GM23338 (cell line): ENCODE measurements at regions not wholly inside any gene's neighbourhood (a gene's known extent, or its start where the extent isn't known, plus 50 kb on each side); places are given as distances from the start of the nearest gene placed in this dataset.

ENCODE experiments used
- ATAC-seq: fragments of 200-7000 bp; cut with Tn5 transposase; 3 replicates; pipeline ENCODE4 v1.9.1; 2020
- DNase-seq: peaks from one replicate; pipeline ENCODE4 v3.0.0-alpha.2; 2015; ENCODE audit warnings: low spot score
- H2AFZ ChIP-seq: fragments of 200-600 bp; sonication (generic); 2 replicates; pipeline ENCODE4 v1.8.0; 2016; ENCODE audit warnings: antibody characterized with exemption, mild to moderate bottlenecking, moderate library complexity
- H3F3A ChIP-seq: fragments of 200-600 bp; sonication (generic); replicated peaks from 2 replicates; pipeline ENCODE4 v1.8.0; 2017; ENCODE audit warnings: antibody characterized with exemption, mixed run types, low read depth
- H3K27ac ChIP-seq: fragments of 200-600 bp; sonication (generic); 2 replicates; pipeline ENCODE4 v1.6.1; 2016; ENCODE audit warnings: low read depth
- H3K27me3 ChIP-seq: fragments of 200-600 bp; sonication (generic); 2 replicates; pipeline ENCODE4 v1.8.0; 2016; ENCODE audit warnings: mild to moderate bottlenecking, mixed run types, moderate library complexity; ENCODE audit not compliant: insufficient read depth
- H3K36me3 ChIP-seq: fragments of 200-600 bp; sonication (generic); 2 replicates; pipeline ENCODE4 v1.8.0; 2016; ENCODE audit warnings: mild to moderate bottlenecking; ENCODE audit not compliant: insufficient read depth
- H3K4me1 ChIP-seq: fragments of 200-600 bp; sonication (generic); 2 replicates; pipeline ENCODE4 v1.8.0; 2016; ENCODE audit warnings: mild to moderate bottlenecking, moderate library complexity; ENCODE audit not compliant: insufficient read depth
- H3K4me2 ChIP-seq: fragments of 200-600 bp; sonication (generic); 2 replicates; pipeline ENCODE4 v1.7.1; 2017; ENCODE audit warnings: mixed run types
- H3K4me3 ChIP-seq: fragments of 200-600 bp; sonication (generic); 2 replicates; pipeline ENCODE4 v1.6.1; 2016; ENCODE audit warnings: mixed run types
- H3K79me2 ChIP-seq: fragments of 200-600 bp; sonication (generic); replicated peaks from 2 replicates; pipeline ENCODE4 v1.8.0; 2017; ENCODE audit warnings: mild to moderate bottlenecking; ENCODE audit not compliant: insufficient read depth
- H3K9me2 ChIP-seq: fragments of 200-600 bp; sonication (generic); 2 replicates; pipeline ENCODE4 v1.8.0; 2017; ENCODE audit not compliant: insufficient read depth
- H4K20me1 ChIP-seq: fragments of 200-600 bp; sonication (generic); replicated peaks from 2 replicates; pipeline ENCODE4 v1.8.0; 2017; ENCODE audit warnings: mild to moderate bottlenecking; ENCODE audit not compliant: insufficient read depth
- H3K27ac Mint-ChIP-seq: 2 replicates; pipeline ENCODE4 v1.8.0; 2020; ENCODE audit warnings: inconsistent platforms, mild to moderate bottlenecking, moderate library complexity, mixed read lengths
- H3K27me3 Mint-ChIP-seq: 3 replicates; pipeline ENCODE4 v1.8.0; 2022; ENCODE audit warnings: low read depth, mild to moderate bottlenecking, moderate library complexity, mixed read lengths, inconsistent platforms; ENCODE audit not compliant: insufficient read depth, poor library complexity
- H3K36me3 Mint-ChIP-seq: 3 replicates; pipeline ENCODE4 v1.8.0; 2021; ENCODE audit warnings: low read depth, mild to moderate bottlenecking, inconsistent platforms, moderate library complexity, mixed read lengths
- H3K4me1 Mint-ChIP-seq: 3 replicates; pipeline ENCODE4 v1.8.0; 2020; ENCODE audit warnings: mild to moderate bottlenecking, inconsistent platforms, mixed read lengths
- H3K4me3 Mint-ChIP-seq: 3 replicates; pipeline ENCODE4 v1.8.0; 2021; ENCODE audit warnings: moderate library complexity, mild to moderate bottlenecking, inconsistent platforms, mixed read lengths
- H3K9me3 Mint-ChIP-seq: 3 replicates; pipeline ENCODE4 v1.8.0; 2020; ENCODE audit warnings: moderate library complexity, mild to moderate bottlenecking, inconsistent platforms, mixed read lengths
- CREB1 ChIP-seq: fragments of 250-450 bp; sonication (Bioruptor Pico); IDR thresholded peaks from 2 replicates; pipeline ENCODE4 v1.5.0; 2020; ENCODE audit warnings: low read depth, mild to moderate bottlenecking, moderate library complexity
- ETS1 ChIP-seq: IDR thresholded peaks from 2 replicates; pipeline ENCODE4 v1.6.1; 2016; ENCODE audit warnings: antibody characterized with exemption
- EZH2 ChIP-seq: fragments of 200-600 bp; sonication (generic); IDR thresholded peaks from one replicate; pipeline ENCODE4 v1.8.0; 2017; ENCODE audit warnings: antibody characterized with exemption, mild to moderate bottlenecking, low read depth; ENCODE audit not compliant: unreplicated experiment
- NANOG ChIP-seq: IDR thresholded peaks from 2 replicates; pipeline ENCODE4 v1.6.1; 2016; ENCODE audit warnings: antibody characterized with exemption, borderline replicate concordance
- STAT1 ChIP-seq: IDR thresholded peaks from one replicate; pipeline ENCODE4 v1.6.1; 2016; ENCODE audit warnings: antibody characterized with exemption; ENCODE audit not compliant: unreplicated experiment
- ZNF114 ChIP-seq: fragments of 250-450 bp; sonication (Bioruptor Pico); IDR thresholded peaks from 2 replicates; pipeline ENCODE4 v1.5.0; 2020; ENCODE audit warnings: mild to moderate bottlenecking, moderate library complexity
- ZNF331 ChIP-seq: fragments of 250-450 bp; sonication (Bioruptor Pico); IDR thresholded peaks from 2 replicates; pipeline ENCODE4 v1.5.0; 2020; ENCODE audit warnings: low read depth, mild to moderate bottlenecking, moderate library complexity

- no peaks in the 10 kb centered on the region for H3K4me1 Mint-ChIP-seq
- Histone ChIP-seq H3K27me3 (no peaks in the 10 kb centered on the region), H3K4me2 (no peak overlapping the region), H3K4me3 (no peak overlapping the region), H3K9me2 (peaks cover 11% of the 10 kb centered on the region), H3F3A (no peaks in the 10 kb centered on the region), H3K27ac (no peak overlapping the region), H2AFZ (no peak overlapping the region), H4K20me1 (no peaks in the 10 kb centered on the region), H3K36me3 (no peaks in the 10 kb centered on the region), H3K4me1 (no peaks in the 10 kb centered on the region), H3K79me2 (no peaks in the 10 kb centered on the region)
- ATAC-seq (no peak), DNase-seq (no peak)
- no peaks in the 10 kb centered on the region for H3K27me3 Mint-ChIP-seq
- no peak overlapping the region for H3K4me3 Mint-ChIP-seq
- TF ChIP-seq STAT1 = no peak
- TF ChIP-seq EZH2 = no peak
- TF ChIP-seq ZNF114 (CRISPR knock-in tag) = no peak
- H3K36me3 Mint-ChIP-seq = 0 out of 3 replicates have a peak, but pooled peaks cover 4% of the 10 kb centered on the region
- no peaks in the 10 kb centered on the region for H3K9me3 Mint-ChIP-seq
- H3K27ac Mint-ChIP-seq = no peak overlapping the region
These were observed 576.1 kb upstream of the RGS18 start for GRCh38 chr1:191582169-191582568.

GRCh38 chr1:191585095-191585494 is 573.2 kb upstream of the RGS18 start:
- H3K27ac ChIP-seq = no peak overlapping the region
- H3K4me1 Mint-ChIP-seq = peaks cover 9% of the 10 kb centered on the region
- no peaks in the 10 kb centered on the region for H3F3A ChIP-seq
- peaks cover 11% of the 10 kb centered on the region; the same call in 1 of the 2 replicates for H3K9me2 ChIP-seq
- H3K4me1 ChIP-seq = peaks cover 6% of the 10 kb centered on the region
- ATAC-seq (no peak), DNase-seq (no peak)
- no peaks in the 10 kb centered on the region for H3K27me3 Mint-ChIP-seq
- H3K9me3 Mint-ChIP-seq = no peaks in the 10 kb centered on the region
- H3K36me3 Mint-ChIP-seq = no peaks in the 10 kb centered on the region
- TF ChIP-seq EZH2 (no peak), ZNF331 (CRISPR knock-in tag) (no peak), ETS1 (no peak), CREB1 (no peak)
- H2AFZ ChIP-seq = no peak overlapping the region
- no peak overlapping the region for H3K27ac Mint-ChIP-seq
- no peaks in the 10 kb centered on the region for H3K79me2 ChIP-seq
- H3K4me3 ChIP-seq = no peak overlapping the region
- no peak overlapping the region for H3K4me2 ChIP-seq
- no peak overlapping the region for H3K4me3 Mint-ChIP-seq
- H4K20me1 ChIP-seq = no peaks in the 10 kb centered on the region
- H3K27me3 ChIP-seq = no peaks in the 10 kb centered on the region
- no peaks in the 10 kb centered on the region for H3K36me3 ChIP-seq

- H3K36me3 Mint-ChIP-seq = no peaks in the 10 kb centered on the region
- Histone ChIP-seq H3K9me2 (peaks cover 11% of the 10 kb centered on the region; the same call in 1 of the 2 replicates), H3K4me2 (no peak overlapping the region), H3K36me3 (no peaks in the 10 kb centered on the region), H3K27ac (no peak overlapping the region), H4K20me1 (no peaks in the 10 kb centered on the region), H2AFZ (peak overlapping the region; percentile 53; the same call in 1 of the 2 replicates), H3K27me3 (no peaks in the 10 kb centered on the region), H3K79me2 (no peaks in the 10 kb centered on the region), H3F3A (no peaks in the 10 kb centered on the region), H3K4me3 (no peak overlapping the region), H3K4me1 (peaks cover 16% of the 10 kb centered on the region)
- H3K9me3 Mint-ChIP-seq = no peaks in the 10 kb centered on the region
- TF ChIP-seq NANOG = no peak
- no peak for TF ChIP-seq STAT1
- TF ChIP-seq ZNF114 (CRISPR knock-in tag) = no peak
- no peak for TF ChIP-seq ZNF331 (CRISPR knock-in tag)
- no peak for TF ChIP-seq CREB1
- TF ChIP-seq ETS1 = no peak
- peaks cover 18% of the 10 kb centered on the region for H3K4me1 Mint-ChIP-seq
- H3K4me3 Mint-ChIP-seq = no peak overlapping the region
- H3K27me3 Mint-ChIP-seq = no peaks in the 10 kb centered on the region
- ATAC-seq (no peak), DNase-seq (no peak)
- peak overlapping the region; percentile 76 for H3K27ac Mint-ChIP-seq
These were observed 569.4 kb upstream of the RGS18 start for GRCh38 chr1:191588905-191589304.
